Keratinocyte (primary cell): ENCODE measurements at regions not wholly inside any gene's neighbourhood (a gene's known extent, or its start where the extent isn't known, plus 50 kb on each side); places are given as distances from the start of the nearest gene placed in this dataset.

Experiments used
- DNase-seq: peaks from one replicate; pipeline ENCODE4 v3.0.0-alpha.2; 2011; ENCODE audit warnings: low read depth, missing footprints, low spot score
- FAIRE-seq: peaks from 2 replicates; lab custom pipeline; 2011; peaks lifted over from hg19 to GRCh38; lab: Jason Lieb, UNC
- H2AFZ ChIP-seq: 2 replicates; pipeline ENCODE4 v1.6.0; 2012; ENCODE audit warnings: low read length, control low read depth, inconsistent platforms; ENCODE audit not compliant: control insufficient read depth
- H3K27ac ChIP-seq: 2 replicates; pipeline ENCODE4 v1.5.1; 2011; ENCODE audit warnings: low read length; ENCODE audit not compliant: control insufficient read depth, insufficient read depth
- H3K27me3 ChIP-seq: 3 replicates; pipeline ENCODE4 v1.6.0; 2011; ENCODE audit warnings: low read length; ENCODE audit not compliant: control insufficient read depth, insufficient read depth; ENCODE audit errors: extremely low read depth
- H3K36me3 ChIP-seq, 2 experiments: 2 replicates in 1 of 2; 3 replicates in 1 of 2; pipeline ENCODE4 v1.5.1; 2011; ENCODE audit warnings: low read length in 2 of 2, mild to moderate bottlenecking in 1 of 2; ENCODE audit not compliant: control insufficient read depth in 2 of 2, insufficient read depth in 2 of 2; ENCODE audit errors: extremely low read depth in 1 of 2
- H3K4me1 ChIP-seq: 3 replicates; pipeline ENCODE4 v1.5.1; 2011; ENCODE audit warnings: low read length; ENCODE audit not compliant: control insufficient read depth, insufficient read depth; ENCODE audit errors: extremely low read depth
- H3K4me2 ChIP-seq: 3 replicates; pipeline ENCODE4 v1.6.0; 2011; ENCODE audit warnings: low read depth, low read length; ENCODE audit not compliant: control insufficient read depth, insufficient read depth; ENCODE audit errors: extremely low read depth
- H3K4me3 ChIP-seq, 3 experiments: fragments of 200-600 bp in 1 of 3; sonication (generic) in 1 of 3; 2 replicates in 2 of 3; 3 replicates in 1 of 3; pipeline ENCODE4 v1.5.1; 2011 to 2016; ENCODE audit warnings: low read length in 3 of 3, mild to moderate bottlenecking in 3 of 3, control low read depth in 2 of 3, inconsistent platforms in 1 of 3, low read depth in 1 of 3, mixed read lengths in 1 of 3, mixed run types in 1 of 3, moderate library complexity in 1 of 3; ENCODE audit not compliant: control insufficient read depth in 2 of 3, insufficient read depth in 2 of 3; ENCODE audit errors: extremely low read depth in 1 of 3
- H3K79me2 ChIP-seq: 2 replicates; pipeline ENCODE4 v1.6.0; 2012; ENCODE audit warnings: low read length; ENCODE audit not compliant: control insufficient read depth, insufficient read depth
- H3K9ac ChIP-seq: 3 replicates; pipeline ENCODE4 v1.6.0; 2011; ENCODE audit warnings: low read length; ENCODE audit not compliant: control insufficient read depth, insufficient read depth; ENCODE audit errors: extremely low read depth
- H3K9me1 ChIP-seq: 3 replicates; pipeline ENCODE4 v1.6.0; 2011; ENCODE audit warnings: low read length; ENCODE audit not compliant: control insufficient read depth, insufficient read depth; ENCODE audit errors: extremely low read depth
- H3K9me3 ChIP-seq: 2 replicates; pipeline ENCODE4 v1.5.1; 2012; ENCODE audit warnings: low read depth, low read length; ENCODE audit not compliant: control insufficient read depth
- H4K20me1 ChIP-seq: 3 replicates; pipeline ENCODE4 v1.6.0; 2011; ENCODE audit warnings: low read length; ENCODE audit not compliant: control insufficient read depth, insufficient read depth; ENCODE audit errors: extremely low read depth
- EZH2 ChIP-seq: IDR thresholded peaks from one replicate; pipeline ENCODE4 v1.6.1; 2012; ENCODE audit warnings: inconsistent platforms, mild to moderate bottlenecking, low read length, moderate library complexity
- dilution Hi-C: fragments of 300-500 bp; cut with MboI; formaldehyde crosslinking; loops from one replicate; pipeline ENCODE4 v1.7.0; 2020; ENCODE audit warnings: low sequenced_read_pairs; ENCODE audit not compliant: extremely low pct_ligation_motif_present
- TF ChIP-seq, protein P1 (sequence below), 3 experiments: IDR thresholded peaks in 1 of 3; conservative IDR thresholded peaks in 1 of 3; optimal IDR thresholded peaks in 1 of 3; 2 replicates in 2 of 3; 3 replicates in 1 of 3; pipeline versions ENCODE3 to v1.5.1; 2011; ENCODE audit warnings: low read length in 3 of 3, mild to moderate bottlenecking in 3 of 3, moderate library complexity in 2 of 3, control low read depth in 1 of 3, inconsistent platforms in 1 of 3; ENCODE audit not compliant: insufficient read depth in 2 of 3; ENCODE audit errors: extremely low read depth in 1 of 3

DNA sequence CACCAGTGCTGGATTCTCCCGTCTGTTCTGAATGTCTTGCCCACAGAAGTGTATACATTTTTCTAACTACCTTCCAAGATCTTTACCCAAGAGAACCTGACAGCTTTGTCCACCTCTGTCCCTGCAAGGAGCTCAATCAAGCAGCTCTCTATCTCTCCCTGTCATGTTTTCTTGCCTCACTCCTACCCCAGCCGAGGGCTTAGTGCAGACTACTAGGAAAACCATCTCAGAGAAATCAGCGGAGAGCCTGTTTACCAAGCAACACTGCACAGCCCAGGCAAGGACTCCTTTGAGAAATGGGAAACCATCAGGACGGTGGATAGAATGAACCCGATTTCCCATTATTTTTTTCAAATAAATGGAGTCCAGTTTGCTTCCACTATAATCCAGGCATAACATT, 250.7 kb upstream of the JARID2 start:
- TF ChIP-seq EZH2: no peak
- TF ChIP-seq, protein P1, sequence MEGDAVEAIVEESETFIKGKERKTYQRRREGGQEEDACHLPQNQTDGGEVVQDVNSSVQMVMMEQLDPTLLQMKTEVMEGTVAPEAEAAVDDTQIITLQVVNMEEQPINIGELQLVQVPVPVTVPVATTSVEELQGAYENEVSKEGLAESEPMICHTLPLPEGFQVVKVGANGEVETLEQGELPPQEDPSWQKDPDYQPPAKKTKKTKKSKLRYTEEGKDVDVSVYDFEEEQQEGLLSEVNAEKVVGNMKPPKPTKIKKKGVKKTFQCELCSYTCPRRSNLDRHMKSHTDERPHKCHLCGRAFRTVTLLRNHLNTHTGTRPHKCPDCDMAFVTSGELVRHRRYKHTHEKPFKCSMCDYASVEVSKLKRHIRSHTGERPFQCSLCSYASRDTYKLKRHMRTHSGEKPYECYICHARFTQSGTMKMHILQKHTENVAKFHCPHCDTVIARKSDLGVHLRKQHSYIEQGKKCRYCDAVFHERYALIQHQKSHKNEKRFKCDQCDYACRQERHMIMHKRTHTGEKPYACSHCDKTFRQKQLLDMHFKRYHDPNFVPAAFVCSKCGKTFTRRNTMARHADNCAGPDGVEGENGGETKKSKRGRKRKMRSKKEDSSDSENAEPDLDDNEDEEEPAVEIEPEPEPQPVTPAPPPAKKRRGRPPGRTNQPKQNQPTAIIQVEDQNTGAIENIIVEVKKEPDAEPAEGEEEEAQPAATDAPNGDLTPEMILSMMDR (optimal IDR thresholded peaks at IDR 0.05 in 1 of 3, IDR thresholded peaks at IDR 0.05 in 1 of 3, conservative IDR thresholded peaks at IDR 0.05 in 1 of 3; ENCODE audit: extremely low read depth in 1 of 3, insufficient read depth in 2 of 3, low read length in 3 of 3): no peak

DNA sequence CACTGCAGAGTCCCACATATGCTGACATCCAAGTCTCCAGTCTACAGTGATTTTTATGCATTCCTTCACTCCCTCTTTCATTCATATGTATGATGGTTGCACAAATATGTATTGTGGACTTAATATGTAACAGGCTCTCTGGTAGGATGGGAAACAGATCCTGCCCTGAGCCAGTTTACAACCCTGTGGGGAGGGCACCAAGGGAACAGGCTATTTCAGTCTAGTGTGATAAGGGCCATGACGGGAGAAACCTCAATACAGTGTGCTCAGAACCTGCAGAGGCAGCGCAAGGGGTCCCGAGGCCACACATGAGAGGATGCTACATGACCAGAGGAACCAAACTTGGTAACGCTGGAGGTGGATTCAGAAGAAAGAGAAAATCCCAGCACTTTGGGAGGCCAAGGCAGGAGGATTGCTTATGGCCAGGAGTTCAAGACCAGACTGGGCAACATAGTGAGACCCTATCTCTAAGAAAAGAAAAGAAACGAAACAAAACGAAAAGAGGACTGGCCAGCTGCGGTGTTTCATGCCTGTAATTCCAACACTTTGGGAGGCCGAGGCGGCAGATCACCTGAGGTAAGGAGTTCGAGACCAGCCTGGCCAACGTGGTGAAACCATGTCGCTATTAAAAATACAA, 249.8 kb upstream of the JARID2 start:
- H4K20me1 ChIP-seq: no peaks in the 10 kb centered on the region
- no peak overlapping the region for H2AFZ ChIP-seq
- dilution Hi-C loops: no loop called here
- H3K79me2 ChIP-seq: no peaks in the 10 kb centered on the region
- H3K4me2 ChIP-seq: no peak overlapping the region
- TF ChIP-seq EZH2: no peak
- TF ChIP-seq, protein P1 (optimal IDR thresholded peaks at IDR 0.05 in 1 of 3, IDR thresholded peaks at IDR 0.05 in 1 of 3, conservative IDR thresholded peaks at IDR 0.05 in 1 of 3; ENCODE audit: extremely low read depth in 1 of 3, insufficient read depth in 2 of 3, low read length in 3 of 3): no peak
- no peaks in the 10 kb centered on the region for H3K9me1 ChIP-seq
- H3K9ac ChIP-seq: no peak overlapping the region
- DNase-seq: no peak
- no peaks in the 10 kb centered on the region for H3K4me1 ChIP-seq
- FAIRE-seq: no peak
- H3K4me3 ChIP-seq: no peak overlapping the region
- no peaks in the 10 kb centered on the region for H3K36me3 ChIP-seq
- H3K9me3 ChIP-seq: no peaks in the 10 kb centered on the region
- no peak overlapping the region for H3K27ac ChIP-seq
- H3K27me3 ChIP-seq: no peaks in the 10 kb centered on the region

More for the DNA sequence above, 250.7 kb upstream of the JARID2 start:
- no peak for FAIRE-seq
- Histone ChIP-seq H3K4me3 (no peak overlapping the region), H3K9me1 (no peaks in the 10 kb centered on the region), H3K9ac (no peak overlapping the region), H3K27ac (no peak overlapping the region), H3K4me2 (no peak overlapping the region), H4K20me1 (no peaks in the 10 kb centered on the region), H3K27me3 (no peaks in the 10 kb centered on the region), H3K4me1 (no peaks in the 10 kb centered on the region), H2AFZ (no peak overlapping the region), H3K79me2 (no peaks in the 10 kb centered on the region), H3K36me3 (no peaks in the 10 kb centered on the region), H3K9me3 (no peaks in the 10 kb centered on the region)
- no peak for DNase-seq
- dilution Hi-C loops: no loop called here
